ENCODE measurements at regions not wholly inside any gene's neighbourhood (a gene's known extent, or its start where the extent isn't known, plus 50 kb on each side); places are given as distances from the start of the nearest gene placed in this dataset.
"Not testable (repeated sequence)": the region's sequence is repeated elsewhere in the genome, so short reads cannot be mapped to it uniquely, and the experiment has no call there.

DNA sequence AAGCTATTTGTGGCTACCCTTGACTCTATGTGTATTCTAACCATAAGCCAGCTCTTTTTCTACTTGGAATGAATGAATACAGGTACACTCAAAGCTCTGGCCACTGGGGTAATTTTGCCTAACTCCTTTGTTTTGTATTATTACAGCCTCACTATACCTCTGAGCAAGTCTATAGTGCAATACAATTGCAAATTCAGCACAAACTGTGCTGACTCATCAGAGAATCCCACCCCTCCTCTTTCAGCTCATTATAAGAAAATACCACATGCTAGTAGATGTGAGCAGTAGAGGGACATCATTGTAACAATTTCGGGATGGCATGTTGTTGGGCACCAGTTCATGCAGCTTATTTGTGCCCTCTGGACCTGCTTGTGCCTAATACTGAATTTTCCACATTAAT lies 1382.2 kb downstream of the SLITRK5 start:
- DNase-seq (ENCODE audit: low spot score): no peak

DNA sequence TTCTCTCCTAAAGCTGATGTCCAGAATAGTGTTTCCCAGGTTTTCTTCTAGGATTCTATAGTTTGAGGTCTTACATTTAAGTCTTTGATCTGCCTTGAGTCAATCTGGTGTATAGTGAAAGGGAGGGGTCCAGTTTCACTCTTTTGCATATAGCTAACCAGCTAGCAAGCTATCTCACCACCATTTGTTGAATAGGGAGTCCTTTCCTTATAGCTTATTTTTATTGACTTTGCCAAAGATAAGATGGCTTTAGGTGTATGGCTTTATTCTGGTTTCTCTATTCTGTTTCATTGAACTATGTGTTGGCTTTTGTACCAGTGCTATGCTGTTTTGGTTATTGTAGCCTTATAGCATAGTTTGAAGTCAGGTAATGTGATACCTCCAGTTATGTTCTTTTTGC lies 1386.1 kb downstream of the SLITRK5 start:
- no peak for DNase-seq (ENCODE audit: low spot score)

DNA sequence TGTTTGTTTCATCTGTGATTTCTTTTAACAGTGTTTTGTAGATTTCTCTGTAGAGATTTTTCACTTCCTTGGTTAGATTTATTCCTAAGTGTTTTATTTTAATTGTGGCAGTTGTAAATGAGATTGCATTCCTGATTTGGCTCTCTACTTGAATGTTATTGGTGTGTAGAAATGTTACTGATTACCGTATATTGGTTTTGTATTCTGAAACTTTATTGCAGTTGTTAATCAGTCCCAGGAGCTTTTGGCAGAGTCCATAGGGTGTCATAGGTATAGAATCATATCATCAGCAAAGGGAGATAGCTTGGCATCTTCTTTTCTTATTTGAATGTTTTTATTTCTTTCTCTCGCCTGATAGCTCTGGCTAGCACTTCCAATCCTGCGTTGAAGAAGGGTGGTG lies 1386.7 kb downstream of the SLITRK5 start:
- no peak for DNase-seq (ENCODE audit: low spot score)

DNA sequence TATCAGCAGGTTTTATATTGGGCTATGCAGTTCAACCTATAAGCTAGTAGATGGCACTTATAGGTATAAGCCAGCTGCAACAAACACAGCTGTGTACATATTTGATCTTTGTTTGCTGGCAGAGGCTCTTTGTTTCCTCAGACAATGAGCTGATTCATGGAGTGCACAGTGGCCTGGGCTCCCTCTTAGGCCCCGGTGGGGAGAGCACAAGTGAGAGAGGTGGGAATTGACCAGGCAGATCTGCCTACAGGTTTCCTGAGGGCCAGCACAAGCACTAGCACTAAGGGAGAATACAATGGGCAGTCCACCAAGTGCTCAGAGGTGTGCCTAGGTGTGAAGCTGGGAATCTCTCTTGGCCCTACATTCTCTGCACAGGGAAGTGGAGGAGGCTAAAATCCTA lies 1390.7 kb downstream of the SLITRK5 start:
- no peak for DNase-seq (ENCODE audit: low spot score)

DNA sequence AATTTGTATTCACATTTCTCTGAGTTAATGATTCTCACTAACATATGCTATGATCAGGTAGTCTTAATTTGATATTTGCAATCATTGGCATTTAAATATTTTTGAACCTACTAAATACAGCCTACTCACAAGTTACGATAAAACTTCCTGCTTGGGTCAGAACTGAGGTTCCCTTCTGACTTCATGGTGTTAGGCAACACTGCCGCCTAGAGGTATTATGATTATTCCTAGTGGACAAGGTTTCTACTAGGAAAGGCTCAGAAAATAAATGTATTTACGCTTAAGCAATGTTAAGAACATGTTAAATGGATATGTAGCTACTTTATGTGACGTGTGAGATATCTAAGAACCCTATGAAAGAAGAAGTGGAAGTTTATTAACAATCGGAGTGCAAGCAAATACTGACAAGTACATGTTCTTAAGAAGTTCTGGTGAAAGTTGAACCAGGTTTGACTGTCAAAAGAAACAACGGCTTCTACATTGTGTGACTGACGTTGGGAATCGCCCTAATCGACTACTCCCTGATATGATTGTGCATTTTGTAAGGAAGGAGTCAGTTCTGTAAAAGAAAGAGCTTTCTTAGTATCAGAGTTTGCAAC lies 1395.8 kb downstream of the SLITRK5 start:
- DNase-seq (ENCODE audit: low spot score): peak; percentile 37

DNA sequence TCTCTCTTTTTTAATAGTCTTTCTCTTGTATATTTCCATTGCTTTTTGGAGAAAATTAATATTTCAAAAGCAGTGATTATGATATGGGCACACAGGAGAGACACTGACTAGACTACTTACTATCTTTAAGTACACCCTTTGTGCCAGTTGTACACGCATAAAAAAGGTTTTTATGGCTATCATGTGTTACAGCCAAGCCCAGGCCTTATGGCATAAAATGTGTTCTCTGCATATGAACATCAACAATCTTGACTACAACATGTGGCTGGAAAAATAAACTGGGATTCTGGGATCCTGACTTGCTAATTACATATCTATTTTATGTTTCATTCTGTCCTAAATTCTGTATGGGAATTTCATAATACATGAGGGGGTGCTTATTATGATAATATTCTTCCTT lies 1401.8 kb downstream of the SLITRK5 start:
- no peak for DNase-seq (ENCODE audit: low spot score)

DNA sequence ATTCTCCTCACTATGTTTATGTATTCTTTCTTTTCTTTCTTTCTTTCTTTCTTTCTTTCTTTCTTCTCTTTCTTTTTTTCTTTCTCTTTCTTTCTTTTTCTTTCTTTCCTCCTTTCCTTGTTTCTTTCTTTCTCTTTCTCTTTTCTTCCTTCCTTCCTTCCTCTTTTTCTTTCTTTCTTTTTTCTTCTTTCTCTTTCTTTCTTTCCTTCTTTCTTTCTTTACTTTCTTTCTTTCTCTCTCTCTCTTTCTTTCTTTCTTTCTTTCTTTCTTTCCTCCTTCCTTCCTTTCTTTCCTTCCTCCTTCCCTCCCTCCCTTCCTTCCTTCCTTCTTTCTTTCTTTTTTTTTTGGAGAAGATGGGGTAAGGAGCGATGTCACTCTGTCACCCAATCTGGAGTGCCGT lies 1405.5 kb downstream of the SLITRK5 start:
- no peak for DNase-seq (ENCODE audit: low spot score)

DNA sequence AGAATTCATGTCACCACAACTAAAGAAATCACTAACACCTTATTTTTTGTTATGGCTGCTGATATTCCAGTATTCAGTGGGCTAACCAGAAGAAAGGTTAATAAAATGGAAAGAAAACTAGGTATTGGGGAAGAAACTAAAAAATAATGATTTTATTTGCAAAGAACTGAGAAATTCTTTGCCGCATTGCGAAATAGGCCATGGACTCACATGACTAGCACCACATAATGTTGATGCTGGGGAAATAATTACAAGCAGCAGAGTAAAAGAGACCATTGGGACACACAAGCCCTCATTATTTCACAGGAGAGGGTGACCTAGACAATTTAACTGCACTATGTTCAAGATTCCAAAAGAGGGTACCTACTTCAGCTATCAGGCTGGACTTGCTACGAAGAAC lies 1411.5 kb downstream of the SLITRK5 start:
- no peak for DNase-seq (ENCODE audit: low spot score)

DNA sequence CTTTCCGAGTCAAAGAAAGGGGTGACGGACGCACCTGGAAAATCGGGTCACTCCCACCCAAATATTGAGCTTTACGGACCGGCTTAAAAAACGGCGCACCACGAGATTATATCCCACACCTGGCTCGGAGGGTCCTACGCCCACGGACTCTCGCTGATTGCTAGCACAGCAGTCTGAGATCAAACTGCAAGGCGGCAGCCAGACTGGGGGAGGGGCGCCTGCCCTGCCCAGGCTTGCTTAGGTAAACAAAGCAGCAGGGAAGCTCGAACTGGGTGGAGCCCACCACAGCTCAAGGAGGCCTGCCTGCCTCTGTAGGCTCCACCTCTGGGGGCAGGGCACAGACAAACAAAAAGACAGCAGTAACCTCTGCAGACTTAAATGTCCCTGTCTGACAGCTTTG lies 1416.9 kb downstream of the SLITRK5 start:
- DNase-seq (ENCODE audit: low spot score): not testable (repeated sequence)

DNA sequence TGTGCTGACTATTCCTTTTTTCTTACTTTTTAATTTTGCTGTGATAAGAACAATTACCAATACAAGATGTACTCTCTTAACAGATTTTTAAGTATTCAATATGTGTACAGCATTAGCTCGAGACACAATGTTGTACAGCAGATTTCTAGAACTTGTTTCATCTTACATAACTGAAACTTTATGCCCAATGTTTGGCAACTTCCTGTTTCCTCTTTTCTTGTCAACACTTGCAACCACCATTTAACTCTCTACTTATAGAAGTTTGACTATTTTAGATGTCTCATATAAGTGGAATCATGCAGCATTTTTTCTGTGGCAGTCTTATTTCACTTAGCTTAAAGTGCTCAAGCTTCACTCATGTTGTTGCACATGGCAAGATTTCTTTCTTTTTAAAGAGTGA lies 1426.8 kb downstream of the SLITRK5 start:
- DNase-seq (ENCODE audit: low spot score): no peak

DNA sequence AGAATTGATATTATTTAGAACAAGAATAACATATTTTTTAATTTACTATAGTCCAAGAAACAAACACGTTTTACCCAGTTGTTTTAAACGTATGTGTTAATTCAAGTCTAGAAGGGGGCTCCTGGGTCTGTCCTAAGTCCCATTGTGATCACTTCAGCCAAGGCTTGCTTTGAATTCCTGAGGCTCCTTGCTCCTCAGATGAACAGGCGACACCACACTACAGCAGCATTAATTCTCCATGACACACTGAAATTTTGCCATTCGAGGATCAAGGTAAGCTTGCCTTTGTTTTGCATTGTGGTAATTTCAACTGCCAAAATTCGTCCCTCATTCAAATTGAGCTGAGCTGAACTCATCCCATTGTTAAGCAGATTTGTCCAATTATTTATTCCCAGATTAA lies 1442.6 kb downstream of the SLITRK5 start:
- DNase-seq (ENCODE audit: low spot score): no peak

DNA sequence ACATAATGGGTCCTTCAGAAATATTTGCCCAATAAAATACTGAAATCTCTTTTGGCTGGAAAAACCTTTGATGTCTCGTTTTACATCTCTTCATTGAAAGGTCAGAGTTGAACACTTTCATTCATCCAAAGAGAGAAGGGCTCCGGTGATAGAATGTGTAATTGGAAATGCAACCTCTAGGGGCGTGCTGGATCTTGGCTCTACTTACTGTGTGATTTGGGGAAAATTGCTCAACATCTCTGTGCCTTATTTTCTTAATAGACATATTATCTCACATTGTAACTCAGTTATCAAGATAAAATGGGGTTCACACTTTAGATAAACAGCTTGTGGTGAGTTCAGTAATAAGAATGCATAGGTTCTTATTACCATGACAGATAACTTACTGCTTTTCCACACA lies 1444.1 kb downstream of the SLITRK5 start:
- no peak for DNase-seq (ENCODE audit: low spot score)

DNA sequence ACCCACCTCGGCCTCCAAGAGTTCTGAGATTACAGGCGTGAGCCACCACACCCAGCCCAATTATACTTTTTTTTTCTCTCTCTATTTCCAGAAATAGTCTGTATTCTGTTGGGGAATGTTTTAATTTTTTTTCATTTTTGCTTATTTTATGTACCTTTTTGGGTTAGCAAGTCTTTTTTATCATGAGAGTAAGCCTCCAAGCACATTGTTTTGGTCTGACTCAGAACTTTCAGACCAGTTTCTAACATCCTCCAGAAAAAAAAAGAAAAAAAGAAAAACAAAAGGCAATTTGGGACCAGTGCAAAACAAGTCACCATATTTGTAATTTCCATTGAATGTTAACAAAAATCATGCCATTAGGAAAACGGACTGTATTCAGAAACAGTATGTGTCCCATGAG lies 1465.5 kb downstream of the SLITRK5 start:
- DNase-seq (ENCODE audit: low spot score): no peak

DNA sequence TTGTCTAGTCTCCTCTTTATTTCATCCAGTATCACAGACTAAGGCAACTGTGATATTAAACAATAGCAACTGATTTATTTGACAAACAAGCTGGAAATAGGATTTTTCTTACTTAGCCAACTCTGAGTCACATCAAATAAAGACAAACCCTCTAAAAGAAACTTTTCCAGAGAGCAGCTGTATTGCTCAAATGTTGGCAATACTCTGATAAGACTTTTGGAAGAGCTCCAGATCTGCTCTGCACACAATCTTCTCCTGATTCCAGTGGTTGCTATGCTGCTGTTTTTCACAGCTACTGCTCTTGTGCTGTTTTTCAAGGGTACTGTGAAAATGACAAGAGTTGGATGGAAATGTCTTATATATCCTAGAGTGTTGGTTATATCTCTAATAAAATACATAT lies 1479.2 kb downstream of the SLITRK5 start:
- DNase-seq (ENCODE audit: low spot score): no peak

DNA sequence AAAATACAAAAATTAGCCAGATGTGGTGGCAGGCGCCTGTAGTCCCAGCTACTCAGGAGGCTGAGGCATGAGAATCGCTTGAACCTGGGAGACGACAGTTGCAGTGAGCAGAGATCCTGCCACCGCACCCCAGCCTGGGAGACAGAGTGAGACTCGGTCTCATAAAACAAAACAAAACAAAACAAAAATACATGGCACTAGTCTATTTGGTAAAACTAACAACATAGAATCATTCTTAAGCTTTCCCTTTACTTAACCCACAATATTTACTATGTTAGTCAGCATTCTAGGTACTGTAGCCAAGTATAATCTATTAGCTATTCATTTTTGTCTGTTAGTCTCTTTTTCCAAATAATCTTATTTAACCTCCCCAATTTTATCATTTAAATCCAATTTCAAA lies 1482.8 kb downstream of the SLITRK5 start:
- DNase-seq (ENCODE audit: low spot score): no peak

DNA sequence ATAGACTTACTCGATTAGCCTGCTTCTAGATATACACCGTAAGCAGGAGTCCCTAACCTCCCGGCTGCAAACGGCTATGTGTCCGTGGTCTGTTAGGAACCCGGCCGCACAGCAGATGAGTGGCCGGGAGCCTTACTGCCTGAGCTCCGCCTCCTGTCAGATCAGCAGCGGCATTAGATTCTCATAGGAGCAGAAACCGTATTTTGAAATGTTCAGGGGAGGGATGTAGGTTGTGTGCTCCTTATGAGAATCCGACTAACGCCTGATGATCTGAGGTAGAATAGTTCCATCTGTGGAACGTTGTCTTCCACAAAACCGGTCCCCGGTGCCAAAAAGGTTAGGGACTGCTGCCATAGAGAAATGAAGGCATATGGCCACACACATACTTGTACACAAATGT lies 1491.9 kb downstream of the SLITRK5 start:
- DNase-seq (ENCODE audit: low spot score): no peak

DNA sequence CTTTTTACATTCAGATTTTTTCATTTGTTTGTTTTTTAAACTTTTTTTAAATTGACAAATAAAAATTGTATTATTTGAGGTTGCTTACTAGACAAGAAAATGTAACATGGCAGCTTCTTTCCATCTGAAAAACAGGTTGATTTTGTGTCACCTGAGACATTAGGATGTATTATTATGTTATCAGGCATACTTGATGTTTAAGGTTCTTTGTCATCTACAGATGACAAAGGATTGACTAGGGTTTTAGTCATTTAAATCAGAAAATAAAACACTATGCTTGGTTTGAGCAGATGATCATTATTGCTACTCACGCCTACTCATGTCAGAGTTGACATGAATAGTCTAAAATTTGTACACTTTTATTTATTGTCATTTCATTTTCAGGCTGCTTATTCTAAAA lies 1494.5 kb downstream of the SLITRK5 start:
- no peak for DNase-seq (ENCODE audit: low spot score)

DNA sequence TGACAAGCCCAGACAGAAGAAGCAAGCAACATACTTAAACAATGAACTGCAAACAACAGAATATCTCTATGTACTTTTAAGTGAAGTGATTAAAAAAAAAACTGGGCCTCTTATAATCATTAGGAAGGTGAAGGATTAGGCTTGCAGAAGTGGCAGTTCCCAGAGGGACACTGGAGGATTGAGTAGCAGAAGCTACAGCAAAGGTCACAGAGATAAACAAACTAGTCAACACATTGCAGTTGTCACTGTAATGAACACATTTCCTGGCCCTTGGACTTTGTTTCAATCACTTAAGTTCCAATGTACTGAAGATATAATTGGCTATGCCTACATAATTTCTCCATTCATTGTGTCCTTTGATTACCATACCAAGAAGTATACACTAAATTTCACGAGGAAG lies 1498.8 kb downstream of the SLITRK5 start:
- DNase-seq (ENCODE audit: low spot score): no peak

DNA sequence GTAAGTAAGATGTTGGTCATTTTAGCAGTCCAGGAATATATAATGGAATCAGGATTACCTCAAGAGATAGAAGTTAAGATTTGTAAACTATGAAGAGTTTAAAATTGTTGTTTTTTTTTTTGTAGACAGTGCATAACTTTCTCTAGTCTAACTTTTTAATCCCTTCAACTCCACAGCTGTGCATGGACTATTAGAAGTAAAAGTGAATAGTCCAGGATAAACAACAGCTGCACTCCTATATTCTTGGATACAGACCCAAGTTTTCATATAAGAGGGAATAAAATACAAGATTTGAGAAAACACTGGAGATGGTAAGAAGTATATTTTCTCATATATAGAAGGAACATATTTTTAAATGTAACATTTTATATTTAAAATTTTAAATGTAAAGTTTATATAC lies 1509.9 kb downstream of the SLITRK5 start:
- no peak for DNase-seq (ENCODE audit: low spot score)

DNA sequence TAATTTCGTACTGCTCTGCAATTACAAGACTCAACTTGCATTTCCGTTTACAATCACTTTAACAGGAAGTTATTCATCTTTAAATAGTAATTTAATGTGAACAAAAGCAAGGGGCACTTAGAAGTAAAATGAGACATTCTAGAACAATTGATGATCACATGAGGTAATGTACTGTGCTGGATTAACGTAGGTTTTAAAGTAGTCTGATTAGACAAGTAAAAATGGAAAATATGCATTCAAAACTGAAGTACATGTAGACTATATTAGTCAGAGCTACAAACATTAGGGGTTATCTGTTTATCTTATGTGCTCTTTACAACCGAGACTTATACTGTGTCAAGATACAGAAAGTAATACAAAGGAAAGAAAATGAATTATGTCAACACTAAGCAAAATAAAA lies 1528.0 kb downstream of the SLITRK5 start:
- DNase-seq (ENCODE audit: low spot score): no peak

DNA sequence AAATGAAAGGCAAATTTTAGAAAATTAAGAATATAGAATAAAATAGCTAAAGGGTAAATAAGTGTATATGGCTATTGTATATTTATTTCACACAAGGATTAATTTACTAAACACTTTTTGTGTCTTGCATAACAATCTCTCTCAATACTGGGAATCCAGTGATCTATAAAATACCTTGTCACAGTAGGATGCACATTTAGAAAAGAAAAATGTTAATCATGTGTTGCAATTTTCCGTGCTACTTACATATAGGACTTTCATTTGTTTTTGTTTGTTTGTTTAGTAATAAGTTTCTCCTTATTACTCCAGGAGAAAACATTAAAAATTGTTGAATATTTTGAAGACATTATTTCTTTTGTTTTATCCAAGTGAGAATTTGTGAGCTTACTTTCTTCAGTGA lies 1533.3 kb downstream of the SLITRK5 start:
- no peak for DNase-seq (ENCODE audit: low spot score)

DNA sequence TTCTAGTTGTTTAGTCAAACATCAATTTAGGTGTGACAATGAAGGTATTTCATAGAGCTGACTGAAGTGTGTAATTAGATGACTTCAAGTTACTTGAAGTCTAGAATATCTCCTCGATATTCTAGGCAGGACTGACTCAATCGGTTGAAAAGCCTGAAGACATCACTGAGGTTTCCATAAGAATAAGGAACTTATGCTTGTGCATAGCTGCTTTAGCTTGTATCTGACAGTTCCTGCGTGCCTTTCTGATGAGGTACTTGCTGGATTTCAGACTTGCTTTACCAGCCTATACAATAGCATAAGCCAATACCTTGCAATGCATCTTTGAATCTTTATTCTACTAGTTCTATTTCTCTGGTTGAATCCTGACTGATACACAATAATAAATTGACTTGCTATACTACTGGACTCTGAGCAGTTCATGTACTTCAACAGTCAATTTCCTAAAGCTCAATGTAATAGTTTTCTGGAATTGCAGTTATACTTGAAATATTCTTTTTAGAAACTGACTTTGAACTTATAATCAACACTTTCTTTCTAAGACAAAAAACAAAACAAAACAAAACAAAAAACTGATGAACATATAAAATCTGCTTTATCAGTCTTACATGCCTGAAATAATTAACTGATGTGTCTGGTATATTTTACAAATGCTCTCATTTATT lies 1534.8 kb downstream of the SLITRK5 start:
- no peak for DNase-seq (ENCODE audit: low spot score)

DNA sequence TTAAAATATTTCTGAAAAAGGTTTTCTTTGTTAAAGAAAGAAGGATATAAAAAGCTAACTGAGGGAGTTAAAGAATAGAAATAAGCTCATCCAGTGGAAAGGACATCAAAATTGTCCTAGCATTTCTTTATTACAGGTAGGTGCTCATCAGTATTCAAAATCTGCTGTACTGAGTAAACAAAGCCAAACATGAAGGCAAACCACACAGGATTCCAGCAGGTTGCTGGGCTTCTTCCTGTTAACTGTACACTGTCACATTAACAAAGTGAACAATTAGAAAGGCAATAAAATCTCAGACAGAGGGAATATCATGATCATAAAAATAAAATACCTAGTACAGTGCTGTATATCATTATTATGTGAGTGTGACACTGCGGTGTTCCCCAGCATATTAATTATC lies 1541.0 kb downstream of the SLITRK5 start:
- DNase-seq (ENCODE audit: low spot score): no peak

DNA sequence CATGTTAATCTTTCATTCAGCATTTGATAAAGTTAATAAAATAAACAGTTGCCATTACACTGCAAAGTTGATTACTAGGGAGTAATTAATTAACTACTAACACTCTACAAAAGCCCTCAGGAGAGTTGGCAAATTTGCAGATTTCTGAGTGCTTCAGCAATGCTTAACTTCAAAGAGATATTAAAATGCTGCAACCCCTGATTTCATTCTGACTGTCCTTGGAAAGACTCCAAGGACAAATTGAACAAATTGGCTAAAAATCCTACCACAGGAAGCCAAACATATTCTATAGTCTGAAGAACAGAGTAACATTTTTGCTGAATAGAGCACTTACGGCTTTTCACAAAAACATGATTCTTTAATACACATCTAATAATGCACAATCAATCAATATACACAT lies 1543.0 kb downstream of the SLITRK5 start:
- DNase-seq (ENCODE audit: low spot score): no peak
